ENCODE measurements at regions not wholly inside any gene's neighbourhood (a gene's known extent, or its start where the extent isn't known, plus 50 kb on each side); places are given as distances from the start of the nearest gene placed in this dataset.
A peak's percentile ranks its signal among the peaks of the same experiment; 100 is the strongest.
"Not testable (repeated sequence)": the region's sequence is repeated elsewhere in the genome, so short reads cannot be mapped to it uniquely, and the experiment has no call there.

DNA sequence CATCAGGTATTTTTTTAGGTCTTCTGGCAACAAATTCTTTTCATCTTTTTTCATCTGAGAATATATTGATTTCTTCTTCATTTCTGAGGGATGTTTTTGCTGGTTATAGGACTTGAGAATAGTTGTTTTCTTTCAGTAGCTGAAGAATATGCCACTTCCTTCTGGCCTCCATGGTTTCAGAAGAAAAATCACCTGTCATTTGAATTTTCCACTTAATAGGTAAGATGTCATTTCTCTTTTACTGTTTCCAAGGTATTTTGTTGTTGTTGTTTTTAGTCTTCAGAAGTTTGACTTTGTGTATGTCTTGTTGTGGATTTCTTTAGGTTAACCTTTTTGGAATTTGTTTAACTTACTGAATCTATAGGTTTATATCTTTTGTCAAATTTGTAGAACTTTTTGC, 257.8 kb upstream of the AMIGO2 start:
- no peaks in the 10 kb centered on the region for H3K9me3 ChIP-seq
- no peak overlapping the region for H3K4me3 ChIP-seq
- DNase-seq: no peak
- no peaks in the 10 kb centered on the region for H3K36me3 ChIP-seq
- no peak overlapping the region for H3K27ac ChIP-seq
- TF ChIP-seq CTCF (IDR thresholded peaks at IDR 0.05): no peak
- ATAC-seq: no peak
- no peaks in the 10 kb centered on the region for H3K4me1 ChIP-seq
- intact Hi-C loops (cut with DNase I): no loop called here
- no peaks in the 10 kb centered on the region for H3K27me3 ChIP-seq (ENCODE audit: low read depth)

- ATAC-seq; intact Hi-C loops (cut with DNase I); H3K9me3 ChIP-seq; H3K27ac ChIP-seq; H3K4me3 ChIP-seq; H3K4me1 ChIP-seq; H3K36me3 ChIP-seq; DNase-seq; H3K27me3 ChIP-seq (ENCODE audit: low read depth): not testable (repeated sequence)
Measured at GRCh38 chr12:47333271-47333858, 253.6 kb upstream of the AMIGO2 start.

DNA sequence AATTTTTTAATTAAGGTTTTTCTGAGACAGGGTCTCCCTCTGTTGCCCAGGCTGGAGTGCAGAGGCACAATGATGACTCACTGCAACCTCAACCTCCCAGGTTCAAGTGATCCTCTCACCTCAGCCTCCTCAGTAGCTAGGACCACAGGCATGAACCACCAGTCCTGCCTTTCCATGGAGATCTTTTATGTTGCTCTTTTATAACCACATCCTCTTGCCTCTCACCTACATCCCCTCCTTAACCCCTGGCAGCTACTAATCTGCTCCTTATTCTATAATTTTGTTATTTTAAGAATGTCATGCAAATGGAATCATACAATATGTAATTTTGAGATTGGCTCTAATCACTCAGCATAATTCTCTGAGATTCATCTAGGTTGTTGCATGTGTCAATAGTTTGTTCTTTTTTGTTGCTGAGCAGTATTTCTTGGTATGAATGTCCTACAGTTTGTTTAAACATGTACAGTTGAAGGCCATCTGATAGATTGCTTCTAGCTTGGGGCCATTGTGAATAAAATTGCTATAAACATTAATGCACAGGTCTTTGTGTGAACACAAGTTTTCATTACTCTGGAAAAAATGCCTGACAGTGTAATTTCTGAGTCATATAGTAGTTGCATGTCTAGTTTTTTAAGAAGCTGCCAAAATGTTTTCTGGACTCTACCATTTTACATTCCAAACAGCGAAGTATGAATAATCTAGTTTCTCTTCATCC, 249.2 kb upstream of the AMIGO2 start:
- TF ChIP-seq CTCF (IDR thresholded peaks at IDR 0.05): no peak
- no peak overlapping the region for H3K27ac ChIP-seq
- H3K4me1 ChIP-seq: no peaks in the 10 kb centered on the region
- no peaks in the 10 kb centered on the region for H3K36me3 ChIP-seq
- intact Hi-C loops (cut with DNase I): no loop called here
- no peak for ATAC-seq
- no peak for DNase-seq
- H3K9me3 ChIP-seq: no peaks in the 10 kb centered on the region
- H3K27me3 ChIP-seq (ENCODE audit: low read depth): no peaks in the 10 kb centered on the region
- H3K4me3 ChIP-seq: no peak overlapping the region

DNA sequence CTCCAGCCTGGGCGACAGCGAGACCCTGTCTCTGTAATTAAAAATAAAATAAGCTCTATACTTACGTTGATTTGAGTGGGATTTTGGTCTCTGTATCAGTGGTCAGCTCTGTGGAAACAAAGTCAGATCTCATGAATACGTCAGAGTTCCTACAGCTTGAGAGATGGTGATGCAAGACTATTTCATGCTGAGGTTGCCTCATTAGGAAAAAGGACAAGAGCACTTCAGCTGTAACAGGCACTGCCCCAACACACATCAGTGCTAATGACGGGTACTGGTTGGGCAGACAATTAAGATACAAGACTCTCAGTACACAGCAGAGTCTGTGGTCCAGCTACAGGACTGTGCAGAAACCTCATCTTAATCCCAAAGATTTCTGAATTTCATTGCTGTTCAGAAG, 246.4 kb upstream of the AMIGO2 start:
- no peaks in the 10 kb centered on the region for H3K27me3 ChIP-seq (ENCODE audit: low read depth)
- no peaks in the 10 kb centered on the region for H3K36me3 ChIP-seq
- no peak overlapping the region for H3K4me3 ChIP-seq
- TF ChIP-seq CTCF (IDR thresholded peaks at IDR 0.05): no peak
- ATAC-seq: peak in 1 of 2 donors; percentile 11
- no peaks in the 10 kb centered on the region for H3K9me3 ChIP-seq
- no peak for DNase-seq
- intact Hi-C loops (cut with DNase I): no loop called here
- H3K27ac ChIP-seq: no peak overlapping the region
- H3K4me1 ChIP-seq: no peaks in the 10 kb centered on the region

DNA sequence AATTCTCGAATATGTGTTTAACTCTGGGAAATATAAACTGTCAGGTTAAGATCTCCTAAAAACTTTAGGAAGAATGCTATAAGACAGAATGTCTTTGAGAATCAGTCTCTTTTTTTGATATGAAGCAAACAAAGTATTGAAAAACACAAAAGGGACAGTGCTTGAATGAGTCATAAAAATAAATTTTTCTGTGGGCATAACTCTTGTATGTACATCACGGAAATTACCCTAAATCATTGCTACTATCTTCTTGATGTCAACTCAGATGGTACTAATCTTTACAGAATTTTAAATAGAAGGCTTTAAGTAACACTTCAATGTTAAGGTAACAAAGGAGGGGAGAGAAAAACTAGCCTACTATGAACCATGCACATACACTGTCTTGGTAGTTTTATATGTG, 244.0 kb upstream of the AMIGO2 start:
- H3K36me3 ChIP-seq: no peaks in the 10 kb centered on the region
- ATAC-seq: no peak

More for the DNA sequence above, 244.0 kb upstream of the AMIGO2 start:
- no peak for DNase-seq
- no peaks in the 10 kb centered on the region for H3K27me3 ChIP-seq (ENCODE audit: low read depth)
- no peak overlapping the region for H3K4me3 ChIP-seq
- H3K27ac ChIP-seq: no peak overlapping the region
- intact Hi-C loops (cut with DNase I): no loop called here
- no peaks in the 10 kb centered on the region for H3K4me1 ChIP-seq
- no peaks in the 10 kb centered on the region for H3K9me3 ChIP-seq
- no peak for TF ChIP-seq CTCF (IDR thresholded peaks at IDR 0.05)
